ENCODE measurements at regions not wholly inside any gene's neighbourhood (a gene's known extent, or its start where the extent isn't known, plus 50 kb on each side); places are given as distances from the start of the nearest gene placed in this dataset.

DNA sequence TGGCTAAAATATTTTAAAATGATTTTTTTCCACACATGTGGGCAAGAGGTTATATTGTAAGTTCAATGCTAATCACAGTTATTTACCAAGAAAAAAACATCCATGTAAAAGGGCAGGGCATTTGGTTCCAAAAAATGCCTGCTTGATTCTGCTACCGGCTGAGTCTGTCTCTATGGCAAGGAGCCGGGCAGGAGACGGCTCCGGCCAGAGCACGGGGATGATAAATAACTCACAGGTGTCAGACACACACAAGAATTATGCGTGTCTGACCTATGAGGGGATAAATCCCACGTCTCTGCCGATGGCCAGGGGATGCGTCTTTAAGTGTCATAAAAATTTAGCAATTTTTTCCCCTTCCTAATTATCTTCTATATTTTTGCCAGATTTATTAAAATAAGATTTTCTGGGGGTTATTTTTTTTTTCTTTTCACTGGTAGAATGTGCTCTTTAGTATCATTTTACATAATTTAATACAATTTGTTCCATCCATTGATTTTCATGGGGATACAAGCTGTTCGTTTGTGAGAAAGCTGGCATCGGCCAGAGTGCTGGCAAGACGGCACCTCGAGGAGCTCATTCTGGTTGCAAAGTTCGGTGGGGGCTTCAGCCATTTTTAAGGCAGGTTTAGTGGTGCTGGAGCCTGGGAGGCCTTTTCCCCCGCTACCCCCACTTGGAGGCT is 253.9 kb downstream of the ZNF536 start:
- intact Hi-C loops (cut with DNase I), result no loop called here
- ATAC-seq, result no peak
- Histone ChIP-seq H3K9me3 (no peaks in the 10 kb centered on the region), H3K4me1 (no peaks in the 10 kb centered on the region), H3K4me3 (no peak overlapping the region), H3K27ac (no peak overlapping the region), H3K27me3 (no peaks in the 10 kb centered on the region), H3K36me3 (no peaks in the 10 kb centered on the region)
- TF ChIP-seq, protein P1, sequence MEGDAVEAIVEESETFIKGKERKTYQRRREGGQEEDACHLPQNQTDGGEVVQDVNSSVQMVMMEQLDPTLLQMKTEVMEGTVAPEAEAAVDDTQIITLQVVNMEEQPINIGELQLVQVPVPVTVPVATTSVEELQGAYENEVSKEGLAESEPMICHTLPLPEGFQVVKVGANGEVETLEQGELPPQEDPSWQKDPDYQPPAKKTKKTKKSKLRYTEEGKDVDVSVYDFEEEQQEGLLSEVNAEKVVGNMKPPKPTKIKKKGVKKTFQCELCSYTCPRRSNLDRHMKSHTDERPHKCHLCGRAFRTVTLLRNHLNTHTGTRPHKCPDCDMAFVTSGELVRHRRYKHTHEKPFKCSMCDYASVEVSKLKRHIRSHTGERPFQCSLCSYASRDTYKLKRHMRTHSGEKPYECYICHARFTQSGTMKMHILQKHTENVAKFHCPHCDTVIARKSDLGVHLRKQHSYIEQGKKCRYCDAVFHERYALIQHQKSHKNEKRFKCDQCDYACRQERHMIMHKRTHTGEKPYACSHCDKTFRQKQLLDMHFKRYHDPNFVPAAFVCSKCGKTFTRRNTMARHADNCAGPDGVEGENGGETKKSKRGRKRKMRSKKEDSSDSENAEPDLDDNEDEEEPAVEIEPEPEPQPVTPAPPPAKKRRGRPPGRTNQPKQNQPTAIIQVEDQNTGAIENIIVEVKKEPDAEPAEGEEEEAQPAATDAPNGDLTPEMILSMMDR (IDR thresholded peaks at IDR 0.05), result no peak
- no peak for FAIRE-seq
- WGBS, 2 donors, result 61 to 71% methylated on average over 15 of the region's 15 CpGs
- DNase-seq, result no peak

GRCh38 chr19:30622276-30622675 is 250.1 kb downstream of the ZNF536 start:
- Histone ChIP-seq H3K27me3 (peaks cover 0 to 15% (median 1%) of the 10 kb centered on the region in 4 donors), H3K36me3 (no peaks in the 10 kb centered on the region), H3K4me3 (no peak overlapping the region), H3K9me3 (no peaks in the 10 kb centered on the region), H3K27ac (no peak overlapping the region), H3K4me1 (no peaks in the 10 kb centered on the region)
- FAIRE-seq (no peak), DNase-seq (no peak), ATAC-seq (no peak)
- intact Hi-C loops (cut with DNase I), result no loop called here
- TF ChIP-seq, protein P1 (IDR thresholded peaks at IDR 0.05), result no peak
- 88 to 89% methylated on average over 5 of the region's 5 CpGs for WGBS, 2 donors

DNA sequence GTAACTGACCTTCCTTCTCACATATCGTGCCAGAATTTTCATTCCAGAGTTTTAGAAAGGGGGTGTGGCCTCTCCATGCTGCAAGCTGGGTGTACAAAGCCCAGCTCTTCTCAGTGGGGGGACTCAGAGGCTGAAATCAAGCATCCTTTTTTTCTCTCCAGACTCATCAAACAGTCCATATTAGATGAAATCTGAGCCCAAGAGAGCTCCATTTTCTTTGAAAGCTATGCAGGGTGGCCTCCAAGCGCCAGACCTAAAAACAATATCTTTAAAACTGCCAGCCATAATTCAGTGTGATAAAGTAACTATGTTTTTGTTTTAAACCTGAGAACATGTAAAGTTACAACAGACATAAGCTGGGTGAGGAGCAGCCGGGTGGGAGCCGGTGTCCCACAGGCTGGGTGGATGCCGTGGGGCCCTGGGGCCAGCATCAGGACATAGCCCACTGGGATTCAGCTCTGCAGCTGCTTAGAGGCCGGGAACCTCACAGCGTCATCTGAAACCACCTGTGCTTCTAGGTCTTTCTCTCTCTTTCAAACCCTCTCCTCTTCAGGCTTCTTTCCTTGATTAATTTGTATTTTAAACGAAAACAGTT is 249.2 kb downstream of the ZNF536 start:
- Histone ChIP-seq H3K36me3 (no peaks in the 10 kb centered on the region), H3K9me3 (no peaks in the 10 kb centered on the region), H3K4me1 (no peaks in the 10 kb centered on the region), H3K27me3 (peaks cover 0 to 15% (median 1%) of the 10 kb centered on the region in 4 donors), H3K4me3 (no peak overlapping the region), H3K27ac (no peak overlapping the region)
- intact Hi-C loops (cut with DNase I), result no loop called here
- TF ChIP-seq, protein P1 (IDR thresholded peaks at IDR 0.05), result no peak
- DNase-seq, result no peak
- WGBS, 2 donors, result 70 to 73% methylated on average over 8 of the region's 8 CpGs
- ATAC-seq, result no peak
- no peak for FAIRE-seq

- H3K9me3 ChIP-seq, result no peaks in the 10 kb centered on the region
- ATAC-seq, result no peak
- peaks cover 0 to 15% (median 1%) of the 10 kb centered on the region in 4 donors for H3K27me3 ChIP-seq
- H3K4me1 ChIP-seq, result no peaks in the 10 kb centered on the region
- 73 to 76% methylated on average over 4 of the region's 4 CpGs for whole genome bisulfite sequencing, 2 donors
- H3K4me3 ChIP-seq, result no peak overlapping the region
- TF ChIP-seq, protein P1 (IDR thresholded peaks at IDR 0.05), result no peak
- intact Hi-C loops (cut with DNase I), result no loop called here
- DNase-seq, result no peak
- H3K36me3 ChIP-seq, result no peaks in the 10 kb centered on the region
- FAIRE-seq, result no peak
- H3K27ac ChIP-seq, result no peak overlapping the region
Measured at GRCh38 chr19:30620354-30620753, 248.2 kb downstream of the ZNF536 start.

DNA sequence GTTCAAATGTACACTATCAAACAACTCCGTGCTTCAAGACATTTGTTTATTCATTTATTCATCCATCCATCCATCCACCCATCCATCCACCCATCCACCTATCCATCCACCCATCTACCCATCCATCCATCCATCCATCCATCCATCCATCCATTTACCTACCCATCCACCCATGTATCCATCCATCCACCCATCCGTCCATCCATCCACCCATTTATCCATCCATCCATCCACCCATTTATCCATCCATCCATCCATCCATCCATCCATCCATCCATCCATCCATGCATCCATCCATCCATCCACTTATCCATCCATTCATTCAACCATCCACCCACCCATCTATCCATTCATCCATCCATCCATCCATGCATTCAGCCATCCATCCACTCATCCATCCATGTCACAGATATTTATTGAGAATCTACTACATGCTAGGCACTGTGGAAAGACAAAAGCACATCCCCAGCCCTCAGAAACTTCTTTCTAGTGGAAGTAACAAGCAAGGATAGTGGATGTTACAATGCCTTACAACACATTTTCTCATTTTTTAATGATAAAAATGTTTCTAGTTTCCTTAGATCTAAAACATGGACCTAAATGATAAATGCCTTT is 237.6 kb downstream of the ZNF536 start:
- no peak for ATAC-seq

More for the DNA sequence above, 237.6 kb downstream of the ZNF536 start:
- Histone ChIP-seq H3K27me3 (no peaks in the 10 kb centered on the region), H3K27ac (no peak overlapping the region), H3K36me3 (no peaks in the 10 kb centered on the region), H3K4me3 (no peak overlapping the region), H3K4me1 (no peaks in the 10 kb centered on the region), H3K9me3 (no peaks in the 10 kb centered on the region)
- FAIRE-seq, result no peak
- intact Hi-C loops (cut with DNase I), result no loop called here
- TF ChIP-seq, protein P1 (IDR thresholded peaks at IDR 0.05), result no peak
- DNase-seq, result no peak
- WGBS, 2 donors, result 46 to 73% methylated on average over 2 of the region's 2 CpGs
